Right lobe of liver (tissue), 4 donors: ENCODE measurements at regions not wholly inside any gene's neighbourhood (a gene's known extent, or its start where the extent isn't known, plus 50 kb on each side); places are given as distances from the start of the nearest gene placed in this dataset.

Experiments used
- CTCF ChIP-seq, 4 donors: fragments of 200-600 bp in 3 of 4; fragments of 450-650 bp in 1 of 4; IDR thresholded peaks; one replicate each; pipeline versions ENCODE4 v1.5.1 to v1.8.0; 2016 to 2022; ENCODE audit warnings: antibody characterized with exemption in 4 of 4, mild to moderate bottlenecking in 2 of 4
- POLR2A ChIP-seq: fragments of 450-650 bp; IDR thresholded peaks from one replicate; pipeline ENCODE4 v1.6.1; 2017; ENCODE audit warnings: antibody characterized with exemption, mild to moderate bottlenecking
- donor health status: DM: no; HTN: no; CAD: no.
- donor health status: DM: no; HTN: no; CAD: no.
- donor health status: DM: no; HTN: yes; CAD: no.

- TF ChIP-seq CTCF (IDR thresholded peaks at IDR 0.05) (no peak), POLR2A (no peak)
Measured at GRCh38 chr5:68430279-68430678, 214.7 kb downstream of the PIK3R1 start.
